ENCODE measurements at regions not wholly inside any gene's neighbourhood (a gene's known extent, or its start where the extent isn't known, plus 50 kb on each side); places are given as distances from the start of the nearest gene placed in this dataset.

- TF ChIP-seq, protein P1, sequence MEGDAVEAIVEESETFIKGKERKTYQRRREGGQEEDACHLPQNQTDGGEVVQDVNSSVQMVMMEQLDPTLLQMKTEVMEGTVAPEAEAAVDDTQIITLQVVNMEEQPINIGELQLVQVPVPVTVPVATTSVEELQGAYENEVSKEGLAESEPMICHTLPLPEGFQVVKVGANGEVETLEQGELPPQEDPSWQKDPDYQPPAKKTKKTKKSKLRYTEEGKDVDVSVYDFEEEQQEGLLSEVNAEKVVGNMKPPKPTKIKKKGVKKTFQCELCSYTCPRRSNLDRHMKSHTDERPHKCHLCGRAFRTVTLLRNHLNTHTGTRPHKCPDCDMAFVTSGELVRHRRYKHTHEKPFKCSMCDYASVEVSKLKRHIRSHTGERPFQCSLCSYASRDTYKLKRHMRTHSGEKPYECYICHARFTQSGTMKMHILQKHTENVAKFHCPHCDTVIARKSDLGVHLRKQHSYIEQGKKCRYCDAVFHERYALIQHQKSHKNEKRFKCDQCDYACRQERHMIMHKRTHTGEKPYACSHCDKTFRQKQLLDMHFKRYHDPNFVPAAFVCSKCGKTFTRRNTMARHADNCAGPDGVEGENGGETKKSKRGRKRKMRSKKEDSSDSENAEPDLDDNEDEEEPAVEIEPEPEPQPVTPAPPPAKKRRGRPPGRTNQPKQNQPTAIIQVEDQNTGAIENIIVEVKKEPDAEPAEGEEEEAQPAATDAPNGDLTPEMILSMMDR (optimal IDR thresholded peaks at IDR 0.05 in 1 of 3, IDR thresholded peaks at IDR 0.05 in 1 of 3, conservative IDR thresholded peaks at IDR 0.05 in 1 of 3; ENCODE audit: extremely low read depth in 1 of 3, insufficient read depth in 2 of 3, low read length in 3 of 3) = no peak
- no peak for TF ChIP-seq EZH2 (IDR thresholded peaks at IDR 0.05; ENCODE audit: low read length)
Observed at GRCh38 chr18:65175681-65176080, 575.1 kb upstream of the CDH7 start.

All from keratinocyte (primary cell).